Fibroblast of skin of right biceps (primary cell): ENCODE measurements at regions not wholly inside any gene's neighbourhood (a gene's known extent, or its start where the extent isn't known, plus 50 kb on each side); places are given as distances from the start of the nearest gene placed in this dataset.
A peak's percentile ranks its signal among the peaks of the same experiment; 100 is the strongest.
"Not testable (repeated sequence)": the region's sequence is repeated elsewhere in the genome, so short reads cannot be mapped to it uniquely, and the experiment has no call there.

Experiments used
- DNase-seq: peaks from one replicate; pipeline ENCODE4 v3.0.0-alpha.2; 2013

DNA sequence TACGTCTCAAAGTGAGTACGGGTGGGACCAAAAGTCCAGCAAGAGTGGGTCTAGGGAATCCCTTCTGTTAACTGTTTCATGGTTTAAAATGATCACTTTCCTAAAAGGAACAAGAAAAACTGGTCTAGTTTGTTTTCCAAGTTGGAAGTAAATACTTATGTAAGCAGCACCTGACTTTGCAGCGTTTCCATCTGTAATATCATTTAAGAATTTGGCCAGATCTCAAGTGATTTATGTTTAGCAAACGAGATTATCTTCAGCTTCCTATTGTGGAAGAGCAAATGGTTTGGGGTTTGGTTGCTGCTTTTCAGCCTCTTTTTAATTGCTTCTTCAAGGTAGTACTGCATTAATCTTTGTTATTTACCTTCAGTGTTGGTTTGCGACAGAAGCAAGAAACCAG lies 50.4 kb downstream of the FHIP1A start:
- DNase-seq: no peak

DNA sequence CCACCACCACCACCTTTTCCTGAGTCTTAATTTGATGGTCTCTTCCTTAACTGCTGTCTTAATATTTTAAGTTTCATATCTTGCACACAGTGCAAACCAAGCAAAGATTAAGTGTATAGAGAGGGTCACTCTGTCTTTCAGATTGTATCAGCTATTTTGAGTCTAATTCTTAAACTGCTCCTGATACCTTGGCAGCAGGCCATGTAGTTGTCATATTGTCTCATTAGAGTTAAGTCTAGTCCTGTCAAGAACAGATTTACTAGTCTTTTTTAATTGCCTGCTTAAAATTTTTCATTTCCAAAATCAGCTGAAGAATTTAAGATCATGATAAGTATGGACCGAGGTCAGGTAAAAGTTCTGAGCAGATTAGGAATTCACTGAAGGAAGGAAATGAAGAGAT lies 51.5 kb downstream of the FHIP1A start:
- no peak for DNase-seq

DNA sequence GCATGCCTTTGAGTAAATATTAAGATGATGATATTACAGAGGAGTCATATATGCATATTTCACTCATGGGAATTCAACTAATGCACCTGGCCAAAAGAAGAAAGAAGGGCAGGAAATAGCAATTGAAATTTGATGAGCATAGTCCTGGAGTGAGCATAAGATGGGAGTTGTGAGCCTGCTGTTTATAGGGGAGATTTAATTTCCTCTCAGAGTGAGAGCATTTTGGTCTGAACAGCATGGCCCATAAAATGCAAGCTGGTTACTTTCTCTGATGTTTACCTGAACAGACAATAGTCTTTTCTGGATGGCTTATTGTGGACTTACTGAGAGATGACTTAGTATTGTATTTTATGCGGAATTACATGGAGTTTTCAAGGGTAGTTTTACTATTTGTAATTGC lies 53.6 kb downstream of the FHIP1A start:
- no peak for DNase-seq

- DNase-seq: no peak
These were observed 60.0 kb downstream of the FHIP1A start for GRCh38 chr4:151468715-151469696.

- no peak for DNase-seq
These were observed 61.0 kb downstream of the FHIP1A start for GRCh38 chr4:151469970-151470369.

- DNase-seq: no peak
These were observed 62.8 kb downstream of the FHIP1A start for GRCh38 chr4:151471728-151472127.

GRCh38 chr4:151472297-151472696 lies 63.3 kb downstream of the FHIP1A start:
- DNase-seq: no peak

DNA sequence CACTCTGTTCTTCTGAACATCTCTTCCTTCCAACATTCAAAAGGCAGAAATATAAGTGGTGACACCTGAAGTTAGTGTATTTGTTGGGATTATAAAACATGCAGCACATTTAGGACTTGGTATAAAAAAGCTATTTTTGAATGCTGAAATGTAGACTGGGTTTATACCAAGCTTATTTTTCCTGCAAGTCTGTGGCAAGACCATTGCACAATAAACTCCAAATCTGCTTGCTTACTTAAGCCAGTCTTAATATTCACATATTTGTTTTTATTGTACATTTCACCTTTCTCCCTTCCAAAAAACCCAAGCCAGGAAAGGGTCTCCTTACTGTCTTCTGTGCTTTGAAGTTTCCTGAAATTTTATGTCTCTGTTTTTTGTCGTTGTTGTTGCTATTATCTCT lies 63.7 kb downstream of the FHIP1A start:
- no peak for DNase-seq

GRCh38 chr4:151473521-151474097 lies 64.6 kb downstream of the FHIP1A start:
- no peak for DNase-seq

GRCh38 chr4:151475035-151475714 lies 66.2 kb downstream of the FHIP1A start:
- peak; percentile 74 for DNase-seq

- DNase-seq: no peak
These were observed 72.8 kb downstream of the FHIP1A start for GRCh38 chr4:151481813-151482212.

DNA sequence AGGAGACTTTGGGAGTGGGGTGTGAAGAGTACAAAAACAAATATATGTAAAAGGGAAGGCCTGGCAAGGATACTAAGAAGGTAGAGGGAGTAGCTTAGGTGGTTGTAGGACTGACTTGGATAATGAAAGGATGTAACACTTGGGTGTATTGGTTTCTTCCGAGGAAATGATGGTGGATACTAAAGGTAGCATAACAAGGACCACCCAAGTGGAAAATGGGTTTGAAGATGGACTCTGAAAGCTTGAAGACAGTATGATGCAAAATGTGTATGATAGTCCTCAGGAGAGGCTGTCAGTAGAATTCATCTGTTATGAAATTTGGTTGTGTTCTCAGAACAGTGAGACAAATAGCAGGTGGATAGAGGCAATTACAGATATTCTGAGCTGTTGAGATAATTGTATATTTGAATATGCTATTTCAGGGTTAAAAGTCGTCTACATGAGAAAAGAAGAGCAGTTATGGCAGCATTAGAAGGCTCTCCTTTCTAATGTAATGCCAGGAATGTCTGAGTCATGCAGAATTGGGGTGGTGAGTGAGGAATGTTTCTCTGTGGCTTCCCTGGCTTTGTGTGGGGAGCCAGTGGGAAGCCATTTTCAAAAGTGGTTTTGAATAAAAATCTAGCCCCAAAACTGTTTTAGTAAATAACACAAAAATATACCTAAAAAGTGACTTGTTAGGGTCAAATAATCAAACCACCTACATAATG lies 75.6 kb downstream of the FHIP1A start:
- DNase-seq: peak; percentile 95

DNA sequence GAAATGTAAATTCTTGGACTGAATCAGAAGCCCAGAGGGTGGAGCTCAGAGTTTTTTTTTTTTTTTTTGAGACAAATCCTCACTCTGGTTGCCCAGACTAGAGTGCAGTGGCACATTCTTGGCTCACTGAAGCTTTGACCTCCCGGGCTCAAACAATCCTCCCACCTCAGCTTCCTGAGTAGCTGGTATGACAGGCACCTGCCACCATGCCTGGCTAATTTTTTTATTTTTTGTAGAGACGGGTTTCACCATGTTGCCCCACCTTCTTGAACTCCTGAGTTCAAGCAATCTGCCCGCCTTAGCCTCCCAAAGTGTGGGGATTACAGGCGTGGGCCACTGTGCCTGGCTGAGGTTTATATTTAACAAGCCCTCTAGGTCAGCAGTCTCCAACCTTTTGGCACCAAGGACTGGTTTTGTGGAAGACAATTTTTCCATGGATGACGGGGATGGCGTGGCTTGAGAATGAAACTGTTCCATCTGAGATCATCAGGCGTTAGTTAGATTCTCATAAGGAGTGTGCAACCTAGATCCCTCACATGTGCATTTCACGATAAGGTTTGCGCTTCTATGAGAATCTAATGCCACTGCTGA lies 76.7 kb downstream of the FHIP1A start:
- peak; percentile 10 for DNase-seq

DNA sequence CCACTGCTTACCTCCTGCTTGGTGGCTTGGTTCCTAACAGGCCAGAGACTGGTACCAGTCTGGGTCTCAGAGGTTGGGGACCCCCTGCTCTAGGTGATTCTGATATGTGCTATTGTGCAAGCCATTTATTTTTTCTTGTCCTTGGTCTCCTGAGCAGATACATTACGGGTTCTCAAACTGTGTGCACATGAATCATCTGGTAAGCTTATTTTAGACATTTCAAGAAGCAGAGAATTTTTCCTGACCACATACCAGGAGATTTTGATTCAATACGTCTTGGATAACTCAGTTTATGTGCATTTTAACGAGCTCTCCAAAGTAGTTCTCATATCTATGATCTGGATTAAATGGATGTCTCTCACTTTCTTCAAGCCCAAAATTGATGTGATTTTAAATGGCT lies 77.2 kb downstream of the FHIP1A start:
- DNase-seq: peak; percentile 84

DNA sequence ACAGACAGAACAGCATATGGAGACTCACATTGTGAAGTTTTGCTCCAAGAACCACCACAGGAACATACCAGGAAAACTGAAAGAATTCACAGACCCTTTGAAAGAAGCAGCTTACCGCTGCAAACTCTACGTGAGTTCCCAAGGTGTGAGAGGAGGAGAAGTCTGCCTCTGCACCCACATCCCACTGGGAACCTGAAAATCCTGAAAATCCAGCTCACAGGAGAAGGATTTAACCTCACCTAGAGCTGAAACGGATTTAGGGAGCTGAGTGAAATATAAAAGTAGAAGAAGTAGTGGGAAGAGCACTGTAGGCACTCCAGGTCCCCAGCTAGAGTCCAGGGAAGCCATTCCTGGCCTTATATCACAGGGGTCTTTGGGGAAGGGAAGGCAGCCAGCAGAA lies 80.0 kb downstream of the FHIP1A start:
- DNase-seq: no peak

DNA sequence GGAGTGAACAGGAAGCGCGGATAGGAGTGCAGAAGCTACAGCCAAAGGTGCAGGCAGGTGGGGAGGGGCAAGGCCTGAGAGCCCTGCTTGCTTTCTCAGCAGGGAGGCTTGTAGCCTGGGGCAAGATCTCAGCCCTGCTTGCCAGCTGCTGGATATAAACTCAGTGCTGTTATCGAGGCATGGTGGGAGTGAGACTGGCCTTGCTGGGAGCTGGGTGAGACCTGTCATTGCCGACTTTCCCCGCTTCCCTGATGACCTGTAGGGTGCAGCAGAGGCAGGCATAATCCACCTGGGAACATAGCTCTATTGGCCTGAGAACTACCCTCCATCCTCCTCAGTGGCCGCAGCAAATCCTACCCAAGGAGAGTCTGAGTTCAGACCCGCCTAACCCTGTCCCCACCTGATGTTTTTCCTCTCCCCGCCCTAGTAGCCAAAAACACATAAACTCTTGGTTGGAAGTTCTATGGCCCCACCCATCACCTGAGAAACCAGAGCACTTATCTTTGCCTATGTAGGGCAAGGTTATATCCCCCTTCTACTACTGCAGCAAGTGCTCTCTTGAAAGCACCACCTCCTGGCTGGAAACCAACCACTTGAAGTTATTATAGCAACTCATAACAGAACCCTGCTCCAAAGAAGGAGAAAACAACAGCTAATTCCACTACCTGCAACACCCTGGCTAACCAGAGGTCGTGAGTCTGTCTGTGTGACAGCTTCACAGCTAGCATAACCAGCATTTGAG lies 80.7 kb downstream of the FHIP1A start:
- DNase-seq: no peak

- DNase-seq: not testable (repeated sequence)
These were observed 86.6 kb downstream of the FHIP1A start for GRCh38 chr4:151495612-151496011.

- not testable (repeated sequence) for DNase-seq
These were observed 102.6 kb downstream of the FHIP1A start for GRCh38 chr4:151511548-151511947.

DNA sequence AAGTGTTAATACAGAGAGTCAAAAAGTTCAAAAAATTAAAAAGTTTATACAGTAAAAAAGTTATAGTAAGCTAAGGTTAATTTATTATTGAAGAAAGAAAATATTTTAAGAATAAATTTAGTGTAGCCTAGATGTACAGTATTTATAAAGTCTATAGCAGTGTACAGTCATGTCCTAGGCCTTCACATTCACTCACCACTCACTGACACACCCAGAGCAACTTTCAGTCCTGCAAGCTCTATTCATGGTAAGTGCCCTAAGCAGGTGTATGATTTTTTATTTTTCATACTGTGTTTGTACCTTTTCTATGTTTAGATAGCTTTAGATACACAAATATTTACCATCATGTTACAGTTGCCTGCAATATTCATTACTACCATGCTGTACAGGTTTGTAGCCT lies 108.9 kb downstream of the FHIP1A start:
- no peak for DNase-seq

GRCh38 chr4:151518359-151518758 lies 109.4 kb downstream of the FHIP1A start:
- DNase-seq: no peak

GRCh38 chr4:151519728-151520415 lies 110.9 kb downstream of the FHIP1A start:
- DNase-seq: no peak
